ENCODE measurements at regions not wholly inside any gene's neighbourhood (a gene's known extent, or its start where the extent isn't known, plus 50 kb on each side); places are given as distances from the start of the nearest gene placed in this dataset.

DNA sequence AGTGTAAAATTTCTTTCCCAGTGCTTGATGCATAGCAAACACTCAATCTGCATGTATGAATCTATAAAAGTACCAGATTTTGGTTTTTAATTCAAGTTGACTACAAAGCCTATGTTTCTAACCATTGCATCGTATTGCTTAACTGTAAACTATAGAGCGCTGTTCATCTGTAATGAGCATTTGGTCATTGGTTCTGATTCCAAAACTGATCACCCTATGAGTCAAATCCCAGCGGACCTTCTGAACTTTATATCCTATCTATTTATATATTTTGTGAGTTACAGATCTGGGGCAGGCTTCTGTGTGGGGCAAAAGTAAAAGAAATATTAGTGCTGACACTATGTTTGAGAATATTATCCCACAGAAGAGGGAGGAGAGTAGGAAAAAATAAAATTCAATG, 305.7 kb upstream of the TNC start:
- Histone ChIP-seq H3K79me2 (ENCODE audit: insufficient read depth) (no peaks in the 10 kb centered on the region), H3K27me3 (ENCODE audit: insufficient read depth) (no peaks in the 10 kb centered on the region), H3K9me3 (0 out of 2 replicates have a peak, but pooled peaks cover 9% of the 10 kb centered on the region), H3K4me1 (ENCODE audit: control insufficient read depth in 1 of 2, insufficient read depth in 2 of 2, low read depth in 1 of 2, low read length in 1 of 2) (no peaks in the 10 kb centered on the region), H3K4me2 (no peak overlapping the region), H3K27ac (ENCODE audit: low read depth in 2 of 2, low read length in 1 of 2) (no peak overlapping the region), H3K9me2 (no peaks in the 10 kb centered on the region; the same call in 1 of the 2 replicates), H3K36me3 (replicated peaks in 1 of 2; ENCODE audit: control insufficient read depth in 1 of 2, insufficient read depth in 2 of 2, low read length in 1 of 2) (no peaks in the 10 kb centered on the region), H3F3A (replicated peaks; ENCODE audit: insufficient read depth) (no peaks in the 10 kb centered on the region), H3K4me3 (ENCODE audit: low read depth in 2 of 2, low read length in 1 of 2) (no peak overlapping the region), H4K20me1 (ENCODE audit: insufficient read depth) (no peaks in the 10 kb centered on the region), H3K9ac (no peak overlapping the region), H2AFZ (ENCODE audit: low read depth) (no peak overlapping the region)
- TF ChIP-seq SIN3A (IDR thresholded peaks at IDR 0.05; ENCODE audit: borderline replicate concordance, low read depth, low read length) = no peak
- TF ChIP-seq GABPA (IDR thresholded peaks at IDR 0.05; ENCODE audit: low read depth) = no peak
- TF ChIP-seq, protein P1, sequence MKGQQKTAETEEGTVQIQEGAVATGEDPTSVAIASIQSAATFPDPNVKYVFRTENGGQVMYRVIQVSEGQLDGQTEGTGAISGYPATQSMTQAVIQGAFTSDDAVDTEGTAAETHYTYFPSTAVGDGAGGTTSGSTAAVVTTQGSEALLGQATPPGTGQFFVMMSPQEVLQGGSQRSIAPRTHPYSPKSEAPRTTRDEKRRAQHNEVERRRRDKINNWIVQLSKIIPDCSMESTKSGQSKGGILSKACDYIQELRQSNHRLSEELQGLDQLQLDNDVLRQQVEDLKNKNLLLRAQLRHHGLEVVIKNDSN (IDR thresholded peaks at IDR 0.05; ENCODE audit: borderline replicate concordance, low read depth) = no peak
- ChIA-PET POLR2A (no interaction called here), CTCF (no interaction called here)
- 66% methylated on average over 3 of the region's 3 CpGs for WGBS (ENCODE audit: low lambda C conversion rate)
- no peak for DNase-seq

DNA sequence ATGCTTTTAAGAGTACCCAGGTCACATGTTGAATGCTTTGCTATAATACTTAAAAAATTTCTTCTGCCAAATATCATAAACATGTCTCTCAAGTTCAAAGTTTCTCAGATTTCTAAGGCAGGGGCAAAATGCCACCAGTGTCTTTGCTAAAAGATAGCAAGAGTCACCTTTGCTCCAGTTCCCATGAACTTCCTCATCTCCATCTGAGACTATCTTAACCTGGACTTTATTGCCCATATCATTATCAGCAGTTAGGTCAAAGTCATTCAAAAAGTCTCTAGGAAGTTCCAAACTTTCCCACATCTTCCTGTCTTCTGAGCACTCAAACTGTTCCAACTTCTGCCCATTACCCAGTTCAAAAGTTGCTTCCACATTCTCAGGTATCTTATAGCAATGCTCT, 307.6 kb upstream of the TNC start:
- H3K4me2 ChIP-seq = no peak overlapping the region
- no peaks in the 10 kb centered on the region; the same call in 1 of the 2 replicates for H3K9me2 ChIP-seq
- no peaks in the 10 kb centered on the region for H4K20me1 ChIP-seq (ENCODE audit: insufficient read depth)
- DNase-seq = no peak
- H3K9ac ChIP-seq = no peak overlapping the region
- H3F3A ChIP-seq (replicated peaks; ENCODE audit: insufficient read depth) = no peaks in the 10 kb centered on the region
- POLR2A ChIA-PET = no interaction called here
- CTCF ChIA-PET = interaction anchor here (1.1 kb wide), 1 partner anchor 211 kb away, joined by 3 read pairs; no protein-coding TSS in a partner anchor
- H3K79me2 ChIP-seq (ENCODE audit: insufficient read depth) = no peaks in the 10 kb centered on the region
- H3K9me3 ChIP-seq = 0 out of 2 replicates have a peak, but pooled peaks cover 4% of the 10 kb centered on the region
- H2AFZ ChIP-seq (ENCODE audit: low read depth) = no peak overlapping the region
- no peaks in the 10 kb centered on the region for H3K4me1 ChIP-seq (ENCODE audit: control insufficient read depth in 1 of 2, insufficient read depth in 2 of 2, low read depth in 1 of 2, low read length in 1 of 2)
- no peaks in the 10 kb centered on the region for H3K36me3 ChIP-seq (replicated peaks in 1 of 2; ENCODE audit: control insufficient read depth in 1 of 2, insufficient read depth in 2 of 2, low read length in 1 of 2)
- H3K27me3 ChIP-seq (ENCODE audit: insufficient read depth) = no peaks in the 10 kb centered on the region
- no peak overlapping the region for H3K4me3 ChIP-seq (ENCODE audit: low read depth in 2 of 2, low read length in 1 of 2)
- H3K27ac ChIP-seq (ENCODE audit: low read depth in 2 of 2, low read length in 1 of 2) = no peak overlapping the region
- TF ChIP-seq POLR2AphosphoS5 (IDR thresholded peaks at IDR 0.05; ENCODE audit: low read depth, low read length) (no peak), TCF12 (IDR thresholded peaks at IDR 0.05) (no peak), SIN3A (IDR thresholded peaks at IDR 0.05; ENCODE audit: borderline replicate concordance, low read depth, low read length) (no peak), TAF1 (IDR thresholded peaks at IDR 0.05; ENCODE audit: borderline replicate concordance, low read depth, low read length) (no peak), JUND (IDR thresholded peaks at IDR 0.05) (no peak), FOXJ3 (CRISPR knock-in tag; IDR thresholded peaks at IDR 0.05) (no peak), EP300 (IDR thresholded peaks at IDR 0.05; ENCODE audit: borderline replicate concordance in 1 of 2, low read depth in 1 of 2, low read length in 1 of 2) (no peak), RFX5 (IDR thresholded peaks at IDR 0.05; ENCODE audit: low read length) (no peak), FOSL2 (IDR thresholded peaks at IDR 0.05; ENCODE audit: borderline replicate concordance, low read depth) (no peak), RXRA (IDR thresholded peaks at IDR 0.05; ENCODE audit: borderline replicate concordance, low read depth) (no peak), RAD21 (IDR thresholded peaks at IDR 0.05; ENCODE audit: low read length) (no peak), GABPA (IDR thresholded peaks at IDR 0.05; ENCODE audit: low read depth) (no peak)
- TF ChIP-seq, protein P2, sequence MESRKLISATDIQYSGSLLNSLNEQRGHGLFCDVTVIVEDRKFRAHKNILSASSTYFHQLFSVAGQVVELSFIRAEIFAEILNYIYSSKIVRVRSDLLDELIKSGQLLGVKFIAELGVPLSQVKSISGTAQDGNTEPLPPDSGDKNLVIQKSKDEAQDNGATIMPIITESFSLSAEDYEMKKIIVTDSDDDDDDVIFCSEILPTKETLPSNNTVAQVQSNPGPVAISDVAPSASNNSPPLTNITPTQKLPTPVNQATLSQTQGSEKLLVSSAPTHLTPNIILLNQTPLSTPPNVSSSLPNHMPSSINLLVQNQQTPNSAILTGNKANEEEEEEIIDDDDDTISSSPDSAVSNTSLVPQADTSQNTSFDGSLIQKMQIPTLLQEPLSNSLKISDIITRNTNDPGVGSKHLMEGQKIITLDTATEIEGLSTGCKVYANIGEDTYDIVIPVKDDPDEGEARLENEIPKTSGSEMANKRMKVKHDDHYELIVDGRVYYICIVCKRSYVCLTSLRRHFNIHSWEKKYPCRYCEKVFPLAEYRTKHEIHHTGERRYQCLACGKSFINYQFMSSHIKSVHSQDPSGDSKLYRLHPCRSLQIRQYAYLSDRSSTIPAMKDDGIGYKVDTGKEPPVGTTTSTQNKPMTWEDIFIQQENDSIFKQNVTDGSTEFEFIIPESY (IDR thresholded peaks at IDR 0.05; ENCODE audit: borderline replicate concordance, low read depth) = no peak
- TF ChIP-seq, protein P3, sequence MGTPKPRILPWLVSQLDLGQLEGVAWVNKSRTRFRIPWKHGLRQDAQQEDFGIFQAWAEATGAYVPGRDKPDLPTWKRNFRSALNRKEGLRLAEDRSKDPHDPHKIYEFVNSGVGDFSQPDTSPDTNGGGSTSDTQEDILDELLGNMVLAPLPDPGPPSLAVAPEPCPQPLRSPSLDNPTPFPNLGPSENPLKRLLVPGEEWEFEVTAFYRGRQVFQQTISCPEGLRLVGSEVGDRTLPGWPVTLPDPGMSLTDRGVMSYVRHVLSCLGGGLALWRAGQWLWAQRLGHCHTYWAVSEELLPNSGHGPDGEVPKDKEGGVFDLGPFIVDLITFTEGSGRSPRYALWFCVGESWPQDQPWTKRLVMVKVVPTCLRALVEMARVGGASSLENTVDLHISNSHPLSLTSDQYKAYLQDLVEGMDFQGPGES (IDR thresholded peaks at IDR 0.05; ENCODE audit: low read depth, low read length) = no peak
- TF ChIP-seq, protein P4, sequence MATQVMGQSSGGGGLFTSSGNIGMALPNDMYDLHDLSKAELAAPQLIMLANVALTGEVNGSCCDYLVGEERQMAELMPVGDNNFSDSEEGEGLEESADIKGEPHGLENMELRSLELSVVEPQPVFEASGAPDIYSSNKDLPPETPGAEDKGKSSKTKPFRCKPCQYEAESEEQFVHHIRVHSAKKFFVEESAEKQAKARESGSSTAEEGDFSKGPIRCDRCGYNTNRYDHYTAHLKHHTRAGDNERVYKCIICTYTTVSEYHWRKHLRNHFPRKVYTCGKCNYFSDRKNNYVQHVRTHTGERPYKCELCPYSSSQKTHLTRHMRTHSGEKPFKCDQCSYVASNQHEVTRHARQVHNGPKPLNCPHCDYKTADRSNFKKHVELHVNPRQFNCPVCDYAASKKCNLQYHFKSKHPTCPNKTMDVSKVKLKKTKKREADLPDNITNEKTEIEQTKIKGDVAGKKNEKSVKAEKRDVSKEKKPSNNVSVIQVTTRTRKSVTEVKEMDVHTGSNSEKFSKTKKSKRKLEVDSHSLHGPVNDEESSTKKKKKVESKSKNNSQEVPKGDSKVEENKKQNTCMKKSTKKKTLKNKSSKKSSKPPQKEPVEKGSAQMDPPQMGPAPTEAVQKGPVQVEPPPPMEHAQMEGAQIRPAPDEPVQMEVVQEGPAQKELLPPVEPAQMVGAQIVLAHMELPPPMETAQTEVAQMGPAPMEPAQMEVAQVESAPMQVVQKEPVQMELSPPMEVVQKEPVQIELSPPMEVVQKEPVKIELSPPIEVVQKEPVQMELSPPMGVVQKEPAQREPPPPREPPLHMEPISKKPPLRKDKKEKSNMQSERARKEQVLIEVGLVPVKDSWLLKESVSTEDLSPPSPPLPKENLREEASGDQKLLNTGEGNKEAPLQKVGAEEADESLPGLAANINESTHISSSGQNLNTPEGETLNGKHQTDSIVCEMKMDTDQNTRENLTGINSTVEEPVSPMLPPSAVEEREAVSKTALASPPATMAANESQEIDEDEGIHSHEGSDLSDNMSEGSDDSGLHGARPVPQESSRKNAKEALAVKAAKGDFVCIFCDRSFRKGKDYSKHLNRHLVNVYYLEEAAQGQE (IDR thresholded peaks at IDR 0.05; ENCODE audit: low read depth, low read length) = no peak
- TF ChIP-seq, protein P1 (IDR thresholded peaks at IDR 0.05; ENCODE audit: borderline replicate concordance, low read depth) = no peak
- TF ChIP-seq, protein P5, sequence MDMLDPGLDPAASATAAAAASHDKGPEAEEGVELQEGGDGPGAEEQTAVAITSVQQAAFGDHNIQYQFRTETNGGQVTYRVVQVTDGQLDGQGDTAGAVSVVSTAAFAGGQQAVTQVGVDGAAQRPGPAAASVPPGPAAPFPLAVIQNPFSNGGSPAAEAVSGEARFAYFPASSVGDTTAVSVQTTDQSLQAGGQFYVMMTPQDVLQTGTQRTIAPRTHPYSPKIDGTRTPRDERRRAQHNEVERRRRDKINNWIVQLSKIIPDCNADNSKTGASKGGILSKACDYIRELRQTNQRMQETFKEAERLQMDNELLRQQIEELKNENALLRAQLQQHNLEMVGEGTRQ (IDR thresholded peaks at IDR 0.05; ENCODE audit: borderline replicate concordance, low read depth, low read length) = no peak

Measured in SK-N-SH (cell line).